Tibial nerve (tissue), 3 donors: ENCODE measurements at regions not wholly inside any gene's neighbourhood (a gene's known extent, or its start where the extent isn't known, plus 50 kb on each side); places are given as distances from the start of the nearest gene placed in this dataset.

Experiments used
- CTCF ChIP-seq, 5 experiments: fragments of 200-600 bp in 3 of 5; fragments of 450-650 bp in 2 of 5; sonication (generic) in 3 of 5; IDR thresholded peaks; one replicate each; pipeline ENCODE4 v1.5.1; 2016 to 2019; ENCODE audit warnings: antibody characterized with exemption in 5 of 5, mild to moderate bottlenecking in 3 of 5, moderate library complexity in 2 of 5
- POLR2A ChIP-seq, 2 donors: fragments of 450-650 bp; IDR thresholded peaks; one replicate each; pipeline ENCODE4 v1.6.1; 2017; ENCODE audit warnings: antibody characterized with exemption in 2 of 2, mild to moderate bottlenecking in 2 of 2, moderate library complexity in 2 of 2

DNA sequence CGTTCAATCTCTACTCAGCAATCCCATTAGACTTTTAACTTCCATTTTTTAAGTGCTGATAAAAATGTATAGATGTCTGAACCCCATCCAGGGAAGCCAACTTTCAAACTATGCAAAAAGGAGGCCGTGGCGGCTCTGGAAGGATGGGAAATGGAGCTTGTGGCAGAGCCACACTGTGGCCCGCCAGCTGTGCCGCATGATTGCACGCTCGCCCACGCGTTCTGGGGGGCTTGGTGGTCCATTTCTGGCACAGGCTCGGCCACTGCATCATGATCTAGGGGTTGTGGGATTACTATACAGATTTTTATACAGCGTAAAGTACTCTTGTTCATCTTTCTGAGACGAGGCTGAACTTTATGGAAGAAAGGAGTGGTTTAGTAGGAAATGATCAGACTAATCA lies 57.6 kb downstream of the FOXL1 start:
- TF ChIP-seq CTCF (IDR thresholded peaks at IDR 0.05) (no peak), POLR2A (IDR thresholded peaks at IDR 0.05) (no peak)
